H1 (cell line): ENCODE measurements at regions not wholly inside any gene's neighbourhood (a gene's known extent, or its start where the extent isn't known, plus 50 kb on each side); places are given as distances from the start of the nearest gene placed in this dataset.

Experiments used
- CREB1 ChIP-seq: IDR thresholded peaks from 2 replicates; pipeline ENCODE4 v1.6.1; 2012; ENCODE audit warnings: inconsistent platforms
- FOSL1 ChIP-seq: IDR thresholded peaks from 2 replicates; pipeline ENCODE4 v1.6.1; 2011; ENCODE audit warnings: mild to moderate bottlenecking, low read depth, low read length, moderate library complexity; ENCODE audit not compliant: insufficient read depth
- RFX5 ChIP-seq: IDR thresholded peaks from 2 replicates; pipeline ENCODE4 v1.6.1; 2011; ENCODE audit warnings: low read depth, low read length, improper control_type of control experiment, borderline replicate concordance
- TAF7 ChIP-seq: optimal IDR thresholded peaks from 2 replicates; pipeline ENCODE3; 2011; ENCODE audit warnings: low read depth, mild to moderate bottlenecking, inconsistent platforms, low read length, moderate library complexity, borderline replicate concordance
- TF ChIP-seq, protein P1 (sequence below), 3 experiments: IDR thresholded peaks; 1 replicate in 2 of 3; 2 replicates in 1 of 3; pipeline versions ENCODE4 v1.5.1 to v1.6.1; 2011; ENCODE audit warnings: low read length in 3 of 3, mild to moderate bottlenecking in 3 of 3, inconsistent platforms in 2 of 3, low read depth in 1 of 3, moderate library complexity in 1 of 3; ENCODE audit not compliant: insufficient read depth in 1 of 3; ENCODE audit errors: control extremely low read depth in 1 of 3

DNA sequence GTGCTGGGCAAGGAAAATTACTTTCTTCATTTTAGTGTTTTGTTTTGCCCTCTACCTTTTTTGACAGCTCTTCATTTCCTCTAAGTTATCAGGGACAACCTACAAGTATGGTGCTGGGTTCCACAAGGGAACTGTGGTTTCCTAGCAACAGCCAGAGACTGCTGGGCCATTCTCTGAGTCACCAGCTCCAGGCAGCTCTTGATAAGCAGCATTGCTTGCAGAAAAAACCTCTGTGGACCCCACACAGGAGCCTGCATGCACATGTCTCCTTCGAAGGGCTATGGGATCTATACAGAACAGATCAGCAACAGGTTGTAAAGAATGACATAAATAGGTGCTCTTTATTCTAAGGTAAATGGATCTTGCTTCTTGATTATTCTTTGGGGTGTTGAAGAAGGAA lies 81.0 kb upstream of the CCDC196 start (continued):
- TF ChIP-seq, protein P1, sequence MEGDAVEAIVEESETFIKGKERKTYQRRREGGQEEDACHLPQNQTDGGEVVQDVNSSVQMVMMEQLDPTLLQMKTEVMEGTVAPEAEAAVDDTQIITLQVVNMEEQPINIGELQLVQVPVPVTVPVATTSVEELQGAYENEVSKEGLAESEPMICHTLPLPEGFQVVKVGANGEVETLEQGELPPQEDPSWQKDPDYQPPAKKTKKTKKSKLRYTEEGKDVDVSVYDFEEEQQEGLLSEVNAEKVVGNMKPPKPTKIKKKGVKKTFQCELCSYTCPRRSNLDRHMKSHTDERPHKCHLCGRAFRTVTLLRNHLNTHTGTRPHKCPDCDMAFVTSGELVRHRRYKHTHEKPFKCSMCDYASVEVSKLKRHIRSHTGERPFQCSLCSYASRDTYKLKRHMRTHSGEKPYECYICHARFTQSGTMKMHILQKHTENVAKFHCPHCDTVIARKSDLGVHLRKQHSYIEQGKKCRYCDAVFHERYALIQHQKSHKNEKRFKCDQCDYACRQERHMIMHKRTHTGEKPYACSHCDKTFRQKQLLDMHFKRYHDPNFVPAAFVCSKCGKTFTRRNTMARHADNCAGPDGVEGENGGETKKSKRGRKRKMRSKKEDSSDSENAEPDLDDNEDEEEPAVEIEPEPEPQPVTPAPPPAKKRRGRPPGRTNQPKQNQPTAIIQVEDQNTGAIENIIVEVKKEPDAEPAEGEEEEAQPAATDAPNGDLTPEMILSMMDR (IDR thresholded peaks at IDR 0.05; ENCODE audit: control extremely low read depth in 1 of 3, insufficient read depth in 1 of 3, low read depth in 1 of 3, low read length in 3 of 3) = no peak
- TF ChIP-seq FOSL1 (no peak), CREB1 (no peak), TAF7 (no peak), RFX5 (no peak)
- TF ChIP-seq, all 59 proteins: peak for 0
